ENCODE measurements at regions not wholly inside any gene's neighbourhood (a gene's known extent, or its start where the extent isn't known, plus 50 kb on each side); places are given as distances from the start of the nearest gene placed in this dataset.
A peak's percentile ranks its signal among the peaks of the same experiment; 100 is the strongest.

DNA sequence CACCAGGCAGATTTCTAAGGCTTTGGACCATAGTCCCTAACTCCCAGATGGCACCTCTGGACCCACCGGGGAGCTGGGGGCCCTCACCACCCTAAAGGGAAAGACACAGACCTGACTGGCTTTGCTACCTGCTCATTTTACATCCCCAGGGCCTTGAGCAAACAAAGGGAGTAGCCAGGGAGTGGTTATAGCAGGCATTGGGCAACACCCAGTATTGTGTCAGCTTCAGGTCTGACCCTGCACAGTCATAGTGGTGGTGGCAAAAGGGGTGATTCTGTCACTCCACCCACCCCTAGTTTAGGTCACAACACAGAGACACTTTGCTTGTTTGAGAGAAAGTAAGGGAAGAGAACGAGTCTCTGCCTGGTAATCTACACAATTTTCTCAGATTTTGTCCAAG, 352.5 kb downstream of the DIPK2A start:
- H3K4me2 ChIP-seq (ENCODE audit: insufficient read depth, insufficient read length, low read length) = no peak overlapping the region
- H3K9ac ChIP-seq (ENCODE audit: extremely low read depth, insufficient read length, low read length) = no peak overlapping the region
- WGBS (ENCODE audit: extremely low coverage, insufficient read length, low lambda C conversion rate) = no CpG with 5 or more reads among the region's 2 CpGs
- H3K27me3 ChIP-seq (ENCODE audit: insufficient read depth, low read length) = no peaks in the 10 kb centered on the region
- no peak overlapping the region for H3K23ac ChIP-seq (ENCODE audit: insufficient read length, low read depth, low read length)
- no peaks in the 10 kb centered on the region for H3K23me2 ChIP-seq (ENCODE audit: insufficient read length, low read depth, low read length, poor library complexity, severe bottlenecking)
- no peak overlapping the region for H2BK120ac ChIP-seq (ENCODE audit: low read depth, low read length, poor library complexity, severe bottlenecking)
- no peak overlapping the region for H2BK5ac ChIP-seq (ENCODE audit: insufficient read length, low read length)
- no peak overlapping the region for H3K4ac ChIP-seq (ENCODE audit: low read depth, low read length)
- H2BK12ac ChIP-seq (ENCODE audit: insufficient read length, low read depth, low read length) = no peak overlapping the region
- Mint-ChIP-seq H3K27me3 (ENCODE audit: low read depth) (no peaks in the 10 kb centered on the region), H3K36me3 (ENCODE audit: insufficient read depth in 1 of 3, low read depth in 3 of 3) (peaks cover 0 to 7% (median 0%) of the 10 kb centered on the region in 3 experiments; a peak in 3 of 7 replicates), H3K4me1 (no peaks in the 10 kb centered on the region; a peak in 1 of 4 replicates), H3K9me3 (peaks cover 5 to 7% of the 10 kb centered on the region in 2 experiments; a peak in 3 of 5 replicates), H3K27ac (0 out of 7 replicates have a peak overlapping the region, but pooled peaks of 1 of the 3 experiments have one; percentile 17), H3K4me3 (no peak overlapping the region)
- no peak overlapping the region for H3T11ph ChIP-seq (ENCODE audit: low read length)
- no peak overlapping the region for H3K27ac ChIP-seq (ENCODE audit: insufficient read length, low read depth, low read length)
- H4K91ac ChIP-seq (ENCODE audit: insufficient read length, low read depth, low read length) = no peak overlapping the region
- H4K20me1 ChIP-seq (ENCODE audit: control insufficient read depth, insufficient read depth, insufficient read length) = no peaks in the 10 kb centered on the region
- H3K4me1 ChIP-seq (ENCODE audit: insufficient read depth, low read length) = no peaks in the 10 kb centered on the region
- no peak overlapping the region for H3K14ac ChIP-seq (ENCODE audit: insufficient read depth, low read length)
- H4K8ac ChIP-seq (replicated peaks; ENCODE audit: insufficient read length, low read depth, low read length) = no peak overlapping the region
- no peak overlapping the region for H4K5ac ChIP-seq (ENCODE audit: insufficient read length, low read depth, low read length)
- H2AK5ac ChIP-seq (ENCODE audit: insufficient read length, low read length) = no peak overlapping the region
- no peak overlapping the region for H3K18ac ChIP-seq (ENCODE audit: insufficient read length, low read depth, low read length)
- TF ChIP-seq CTCF (conservative IDR thresholded peaks at IDR 0.05) = no peak
- H3K9me3 ChIP-seq (ENCODE audit: control insufficient read depth, low read depth, low read length) = no peaks in the 10 kb centered on the region
- no peak for DNase-seq
- H3K79me1 ChIP-seq (ENCODE audit: insufficient read depth, low read depth, low read length, poor library complexity, severe bottlenecking) = no peaks in the 10 kb centered on the region
- H2BK20ac ChIP-seq (ENCODE audit: low read depth, low read length, poor library complexity, severe bottlenecking) = no peak overlapping the region
- no peak overlapping the region for H2BK15ac ChIP-seq (ENCODE audit: low read depth, low read length)
- H3K79me2 ChIP-seq (ENCODE audit: insufficient read depth, low read length) = no peaks in the 10 kb centered on the region
- no peak overlapping the region for H2AFZ ChIP-seq (ENCODE audit: low read length)
- H3K56ac ChIP-seq (ENCODE audit: insufficient read length, low read depth, low read length) = no peak overlapping the region

Measured in H9 (cell line).